GOT3 (cell line): ENCODE measurements at regions not wholly inside any gene's neighbourhood (a gene's known extent, or its start where the extent isn't known, plus 50 kb on each side); places are given as distances from the start of the nearest gene placed in this dataset.
"Not testable (repeated sequence)": the region's sequence is repeated elsewhere in the genome, so short reads cannot be mapped to it uniquely, and the experiment has no call there.

Experiments
- DNase-seq: peaks from one replicate; lab custom pipeline; 2025; ENCODE audit warnings: mixed read lengths; lab: John Stamatoyannopoulos, UW

GRCh38 chr7:34390103-34390502, 267.9 kb upstream of the NPSR1 start:
- no peak for DNase-seq

- DNase-seq: no peak
These were observed 265.0 kb upstream of the NPSR1 start for GRCh38 chr7:34392972-34393371.

DNA sequence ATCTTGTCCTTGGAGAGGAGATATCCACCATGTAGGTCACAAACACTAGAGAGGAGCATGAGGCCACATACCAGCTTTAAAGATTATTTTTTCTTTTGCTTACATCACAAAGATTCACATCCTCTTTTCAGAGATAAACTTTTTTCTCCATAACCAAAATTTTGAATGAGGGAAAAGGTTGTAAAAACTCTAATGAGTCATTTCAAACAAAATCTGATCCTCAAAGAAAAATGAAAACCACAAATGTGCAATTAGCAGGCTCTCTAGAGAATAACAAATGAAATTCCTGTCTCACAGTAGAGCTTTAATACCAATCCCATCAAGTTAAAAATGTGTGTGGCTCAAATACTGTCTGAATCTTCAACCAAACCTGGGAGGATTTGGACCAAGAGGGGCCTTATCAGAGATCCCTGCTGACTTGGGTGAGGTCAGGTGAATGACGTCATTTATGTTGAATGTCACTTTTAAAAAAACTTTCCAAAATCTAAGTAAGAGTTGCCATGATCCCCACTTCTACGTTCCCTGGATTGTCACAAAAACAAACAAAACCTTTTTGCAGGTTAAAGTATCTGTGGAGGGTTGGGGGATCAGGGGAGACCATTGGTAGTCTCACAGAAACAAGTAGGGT, 261.5 kb upstream of the NPSR1 start:
- no peak for DNase-seq

DNA sequence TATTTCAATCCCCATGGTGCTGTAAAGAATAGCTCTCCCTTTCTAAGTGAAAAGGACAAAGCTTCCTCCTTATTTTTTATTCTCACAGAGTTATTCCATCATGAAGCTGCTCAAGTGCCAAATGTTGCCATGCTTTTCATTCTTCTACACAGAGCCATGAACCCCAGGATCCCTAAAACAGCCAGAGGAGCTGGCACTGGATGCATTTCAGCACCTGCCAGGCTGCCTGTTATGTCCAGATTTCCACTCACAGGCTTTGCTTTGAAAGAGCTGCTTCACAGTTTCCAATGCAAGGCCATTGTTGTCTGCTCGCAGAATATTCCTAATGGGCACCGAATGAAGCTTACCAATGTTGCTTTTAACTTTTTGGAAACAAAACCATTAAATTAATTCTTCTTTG, 256.2 kb upstream of the NPSR1 start:
- DNase-seq: no peak

DNA sequence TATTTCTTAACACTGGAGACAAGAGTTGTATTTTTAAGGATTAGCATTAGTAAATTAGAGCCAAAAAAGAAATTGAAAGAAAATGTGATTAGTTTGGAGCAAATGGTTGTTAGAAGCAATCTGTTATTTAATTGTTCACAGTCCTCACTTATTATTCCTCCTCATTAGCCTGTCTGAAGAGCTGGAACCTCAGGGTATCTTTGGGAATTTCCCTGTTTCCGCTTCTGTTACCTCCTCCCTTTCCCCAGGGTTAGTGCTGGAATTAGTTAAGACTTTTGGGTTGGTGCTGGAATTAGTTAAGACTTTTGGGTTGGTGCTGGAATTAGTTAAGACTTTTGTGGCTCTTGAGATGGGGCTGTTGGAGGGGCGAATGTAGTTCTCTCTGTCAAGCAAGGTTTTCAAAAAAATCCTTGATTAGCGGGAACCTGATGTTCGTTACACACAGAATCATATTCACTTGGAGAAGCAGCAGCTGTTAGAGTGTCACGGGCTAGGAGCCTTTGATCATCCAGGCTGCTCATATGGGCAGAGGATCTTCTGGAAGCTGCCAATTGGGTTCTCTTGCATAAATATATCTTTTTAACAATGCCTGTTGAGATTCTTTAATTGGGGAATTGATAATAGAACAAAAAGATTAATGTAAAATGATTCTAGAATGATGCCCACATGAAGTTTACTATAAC, 251.0 kb upstream of the NPSR1 start:
- no peak for DNase-seq

- DNase-seq: no peak
These were observed 250.4 kb upstream of the NPSR1 start for GRCh38 chr7:34407586-34407985.

DNA sequence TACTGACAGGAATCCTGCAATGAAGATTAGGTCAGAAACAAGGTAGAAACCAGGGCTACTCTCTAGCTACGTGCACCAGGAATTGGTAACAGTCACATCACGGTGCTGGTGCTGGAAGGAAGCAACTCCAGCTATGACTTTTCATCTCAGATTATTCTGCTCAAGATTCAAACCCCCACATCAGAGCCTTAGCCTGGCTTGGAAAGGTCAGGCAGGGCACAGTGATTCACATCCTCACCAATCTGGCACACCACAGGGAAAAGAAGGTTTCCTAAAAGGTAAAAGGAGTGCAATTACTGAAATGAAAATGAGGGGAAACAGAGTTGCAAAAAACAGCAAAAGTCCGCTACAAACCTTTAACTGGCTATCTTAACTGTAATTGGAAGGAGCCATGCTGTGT, 240.2 kb upstream of the NPSR1 start:
- no peak for DNase-seq

- DNase-seq: no peak
These were observed 236.5 kb upstream of the NPSR1 start for GRCh38 chr7:34421526-34421925.

DNA sequence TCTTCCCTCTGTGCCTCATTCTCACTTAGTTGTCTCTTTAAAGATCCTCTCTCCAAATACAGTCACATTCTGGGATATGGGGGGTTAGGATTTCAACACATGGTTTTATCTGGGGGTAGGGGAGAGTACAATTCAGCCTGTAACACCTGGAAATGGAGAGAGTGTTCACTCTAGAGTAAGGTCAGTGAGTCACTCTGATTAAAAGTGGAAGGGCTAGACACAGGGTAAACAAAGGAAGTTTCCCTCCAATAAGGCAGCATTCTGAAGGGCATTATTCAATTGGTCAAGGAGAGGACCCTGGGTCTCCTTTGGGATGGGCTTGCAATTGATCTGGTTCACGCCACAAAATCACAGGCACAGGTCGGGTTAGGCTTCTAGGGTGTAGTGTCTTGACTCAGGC, 232.8 kb upstream of the NPSR1 start:
- no peak for DNase-seq

DNA sequence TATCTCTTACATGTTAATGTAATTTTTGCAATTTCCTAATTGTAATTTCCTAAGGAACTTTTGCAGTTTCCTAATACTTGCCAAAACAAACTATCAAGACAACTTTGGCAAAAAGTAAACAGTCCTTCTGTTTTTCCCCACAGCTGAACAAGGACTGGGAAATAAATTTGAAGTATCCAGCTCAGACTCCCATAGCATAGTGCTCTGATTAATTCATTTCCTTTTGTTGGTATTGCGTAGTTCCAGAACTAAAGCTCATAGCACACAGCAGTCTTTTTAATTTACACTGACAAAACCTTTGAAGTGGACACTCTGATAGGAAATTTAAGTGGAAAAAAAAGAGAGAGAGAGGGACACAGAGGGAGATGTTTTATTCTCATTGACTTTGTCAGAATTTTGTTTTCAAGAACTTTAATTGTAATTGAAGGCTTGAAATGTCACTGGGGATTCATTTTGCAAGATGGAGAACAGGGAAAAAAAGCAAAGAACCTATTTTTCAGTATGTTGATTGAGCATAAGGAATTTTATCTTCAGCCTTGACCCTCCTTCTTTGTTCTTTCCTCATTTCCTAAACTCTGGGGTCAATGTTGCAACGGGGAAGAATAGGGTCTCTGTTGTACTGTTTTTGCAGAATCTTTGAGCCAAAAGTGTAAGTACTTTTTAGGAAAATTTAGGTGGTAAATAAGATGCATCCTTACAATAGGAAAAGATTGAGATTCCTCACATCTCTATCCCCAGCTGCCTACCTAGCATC, 232.2 kb upstream of the NPSR1 start:
- no peak for DNase-seq

- no peak for DNase-seq
These were observed 227.6 kb upstream of the NPSR1 start for GRCh38 chr7:34430456-34430855.

- no peak for DNase-seq
These were observed 219.6 kb upstream of the NPSR1 start for GRCh38 chr7:34438436-34438835.

DNA sequence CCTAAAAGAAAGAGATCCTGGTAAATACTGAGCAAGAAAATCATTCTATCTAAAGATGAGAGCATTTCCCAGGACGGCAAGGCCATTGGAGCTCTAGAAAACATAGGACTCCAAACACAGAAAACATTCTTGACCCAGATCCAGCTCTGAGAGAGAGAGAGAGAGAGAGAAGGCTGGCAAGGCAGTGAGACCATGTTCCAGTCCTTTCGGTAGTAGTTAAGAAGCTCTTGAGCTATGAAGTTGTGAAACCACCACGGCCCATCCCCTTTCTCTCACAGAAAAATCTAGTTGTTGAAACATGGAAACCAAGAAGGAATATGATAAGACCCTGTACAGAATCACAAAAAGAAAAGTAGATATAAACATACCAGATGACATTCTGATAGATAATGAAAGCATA, 212.4 kb upstream of the NPSR1 start:
- DNase-seq: no peak

DNA sequence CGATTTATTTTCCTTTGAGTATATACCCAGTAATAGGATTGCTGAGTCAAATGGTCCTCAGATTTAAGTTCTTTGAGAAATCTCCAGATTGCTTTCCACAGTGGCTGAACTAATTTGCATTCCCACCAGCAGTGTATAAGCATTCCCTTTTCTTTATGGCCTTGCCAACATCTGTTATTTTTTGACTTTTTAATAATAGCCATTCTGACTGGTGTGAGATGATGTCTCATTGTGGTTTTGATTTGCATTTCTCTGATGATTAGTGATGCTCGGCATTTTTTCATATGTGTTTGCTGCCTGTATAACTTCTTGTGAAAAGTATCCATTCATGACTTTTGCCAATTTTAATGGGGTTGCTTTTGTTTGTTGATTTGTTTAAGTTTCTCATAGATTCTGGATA, 209.5 kb upstream of the NPSR1 start:
- DNase-seq: not testable (repeated sequence)

- no peak for DNase-seq
These were observed 208.3 kb upstream of the NPSR1 start for GRCh38 chr7:34449765-34450164.

DNA sequence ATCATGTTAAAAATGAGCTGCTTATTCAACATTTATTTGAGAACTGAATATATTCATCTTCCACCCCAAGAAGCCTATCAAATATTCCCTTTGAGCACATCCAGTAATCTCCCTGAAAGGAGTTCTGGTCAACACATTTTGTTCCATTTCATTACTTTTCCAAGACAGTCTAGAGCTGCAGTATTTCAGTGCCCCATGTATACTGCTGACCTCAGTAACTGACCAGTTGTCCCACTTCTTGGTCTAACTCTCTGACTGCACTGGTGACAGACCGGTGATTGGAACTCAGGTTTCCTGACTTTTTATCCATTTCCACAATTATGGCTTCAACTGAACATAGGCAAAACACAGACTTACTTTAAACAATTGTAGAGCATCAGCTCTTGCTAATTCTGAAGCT, 206.8 kb upstream of the NPSR1 start:
- DNase-seq: no peak

DNA sequence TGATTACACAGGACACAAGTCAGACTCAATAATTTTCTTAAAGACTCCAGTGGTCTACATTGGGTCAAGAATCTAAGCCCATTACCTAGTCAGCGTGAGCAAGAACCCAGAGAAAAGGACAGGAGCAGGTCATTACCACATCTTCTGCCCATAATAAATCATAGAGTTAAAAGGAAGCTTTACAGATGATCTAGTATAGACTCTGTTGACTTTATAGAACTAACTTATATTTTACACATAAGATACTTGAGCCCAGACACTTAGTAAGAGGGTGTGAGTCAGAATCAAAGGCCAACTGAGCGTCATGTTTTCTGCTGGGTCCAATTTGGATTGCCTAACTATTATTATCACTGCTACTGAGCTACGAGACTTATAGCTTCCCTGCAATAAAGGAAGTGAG, 206.1 kb upstream of the NPSR1 start:
- no peak for DNase-seq

GRCh38 chr7:34452363-34452762, 205.7 kb upstream of the NPSR1 start:
- no peak for DNase-seq

GRCh38 chr7:34453150-34453549, 204.9 kb upstream of the NPSR1 start:
- no peak for DNase-seq

DNA sequence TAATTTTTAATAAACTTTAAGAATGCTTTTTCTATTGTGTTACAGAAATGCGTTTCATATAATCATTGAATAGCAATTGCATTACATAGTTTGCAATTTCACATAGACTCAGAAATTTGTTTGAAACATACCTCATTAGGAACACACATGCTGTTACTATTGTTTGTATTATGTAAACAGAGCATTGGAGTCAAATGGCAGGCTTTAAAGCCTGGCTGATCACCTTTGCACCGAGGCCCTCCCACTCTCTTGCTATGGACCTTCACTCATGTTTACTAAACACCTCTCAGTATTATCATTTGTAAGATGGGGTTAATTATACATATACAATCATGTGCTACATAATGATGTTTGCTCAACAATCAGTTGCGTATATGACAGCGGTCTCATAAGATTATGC, 203.6 kb upstream of the NPSR1 start:
- no peak for DNase-seq

DNA sequence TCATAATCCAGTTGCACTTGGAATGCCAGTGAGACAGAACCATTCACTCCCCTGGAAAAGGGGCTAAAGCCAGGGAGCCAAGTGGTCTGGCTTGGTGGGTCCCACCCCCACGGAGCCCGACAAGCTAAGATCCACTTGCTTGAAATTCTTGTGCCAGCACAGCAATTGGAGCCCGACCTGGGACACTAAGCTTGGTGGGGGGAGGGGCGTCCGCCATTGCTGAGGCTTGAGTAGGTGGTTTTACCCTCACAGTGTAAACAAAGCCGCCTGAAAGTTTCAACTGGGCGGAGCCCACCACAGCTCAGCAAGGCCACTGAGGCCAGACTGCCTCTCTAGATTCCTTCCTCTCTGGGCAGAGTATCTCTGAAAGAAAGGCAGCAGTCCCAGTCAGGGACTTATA, 200.7 kb upstream of the NPSR1 start:
- DNase-seq: no peak

GRCh38 chr7:34463830-34464229, 194.2 kb upstream of the NPSR1 start:
- DNase-seq: no peak

DNA sequence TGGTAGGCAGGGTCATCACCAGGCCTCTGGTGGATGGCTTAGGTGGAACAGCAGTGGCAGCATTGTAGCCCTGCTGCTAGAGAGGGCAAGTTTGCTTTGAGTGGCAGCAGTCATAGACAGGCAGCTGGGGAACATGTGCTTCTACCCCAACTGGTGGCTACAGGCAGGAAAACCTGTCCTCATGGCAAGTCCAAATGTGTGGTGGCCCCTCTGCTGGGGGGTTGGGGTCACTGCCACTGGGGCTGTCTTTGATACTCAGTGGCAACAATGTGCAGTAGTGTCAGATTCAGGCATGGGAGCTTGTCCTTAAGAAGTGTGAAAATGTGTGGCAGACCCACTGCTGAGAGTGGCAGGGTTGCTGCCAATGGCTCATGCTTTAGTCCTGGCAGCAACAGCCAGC, 186.2 kb upstream of the NPSR1 start:
- DNase-seq: no peak
